ENCODE measurements at regions not wholly inside any gene's neighbourhood (a gene's known extent, or its start where the extent isn't known, plus 50 kb on each side); places are given as distances from the start of the nearest gene placed in this dataset.

GRCh38 chrX:76915836-76916235 lies 488.3 kb downstream of the MAGEE1 start:
- intact Hi-C loops (cut with DNase I): no loop called here
- H3K36me3 ChIP-seq: no peaks in the 10 kb centered on the region
- WGBS: 63% methylated on average over 4 of the region's 4 CpGs

GRCh38 chrX:76918033-76918432 lies 490.5 kb downstream of the MAGEE1 start:
- intact Hi-C loops (cut with DNase I): no loop called here
- Histone ChIP-seq H3K4me1 (no peaks in the 10 kb centered on the region), H3K27me3 (no peaks in the 10 kb centered on the region), H3K27ac (replicated peaks in 1 of 4) (no peak overlapping the region), H3K36me3 (no peaks in the 10 kb centered on the region), H3K4me3 (no peak overlapping the region), H3K9me3 (no peaks in the 10 kb centered on the region)
- TF ChIP-seq POLR2A (IDR thresholded peaks at IDR 0.05; ENCODE audit: low read depth) (no peak), CTCF (IDR thresholded peaks at IDR 0.05) (no peak), EP300 (IDR thresholded peaks at IDR 0.05) (no peak), POLR2AphosphoS5 (IDR thresholded peaks at IDR 0.05) (no peak)
- 94% methylated on average over 1 of the region's 1 CpG for WGBS
- no peak for DNase-seq (ENCODE audit: extremely low spot score)

More at GRCh38 chrX:76915836-76916235, 488.3 kb downstream of the MAGEE1 start:
- Histone ChIP-seq H3K9me3 (peaks cover 0 to 4% (median 0%) of the 10 kb centered on the region in 4 donors), H3K4me1 (no peaks in the 10 kb centered on the region), H3K27ac (replicated peaks in 1 of 4) (no peak overlapping the region), H3K27me3 (no peaks in the 10 kb centered on the region), H3K4me3 (no peak overlapping the region)
- TF ChIP-seq POLR2A (IDR thresholded peaks at IDR 0.05; ENCODE audit: low read depth) (no peak), POLR2AphosphoS5 (IDR thresholded peaks at IDR 0.05) (no peak), CTCF (IDR thresholded peaks at IDR 0.05) (no peak), EP300 (IDR thresholded peaks at IDR 0.05) (no peak)
- no peak for DNase-seq (ENCODE audit: extremely low spot score)

GRCh38 chrX:76919761-76920160 lies 492.3 kb downstream of the MAGEE1 start:
- H3K27me3 ChIP-seq: no peaks in the 10 kb centered on the region
- WGBS: 43% methylated on average over 2 of the region's 2 CpGs
- no peaks in the 10 kb centered on the region for H3K36me3 ChIP-seq
- H3K4me3 ChIP-seq: no peak overlapping the region
- no peak for DNase-seq (ENCODE audit: extremely low spot score)
- H3K27ac ChIP-seq (replicated peaks in 1 of 4): no peak overlapping the region
- no peaks in the 10 kb centered on the region for H3K9me3 ChIP-seq
- intact Hi-C loops (cut with DNase I): no loop called here
- TF ChIP-seq EP300 (IDR thresholded peaks at IDR 0.05): no peak
- TF ChIP-seq POLR2AphosphoS5 (IDR thresholded peaks at IDR 0.05): no peak
- no peak for TF ChIP-seq CTCF (IDR thresholded peaks at IDR 0.05)
- no peak for TF ChIP-seq POLR2A (IDR thresholded peaks at IDR 0.05; ENCODE audit: low read depth)
- no peaks in the 10 kb centered on the region for H3K4me1 ChIP-seq

- Histone ChIP-seq H3K36me3 (no peaks in the 10 kb centered on the region), H3K27me3 (no peaks in the 10 kb centered on the region), H3K27ac (replicated peaks in 1 of 4) (no peak overlapping the region), H3K4me1 (no peaks in the 10 kb centered on the region), H3K9me3 (no peaks in the 10 kb centered on the region), H3K4me3 (no peak overlapping the region)
- TF ChIP-seq EP300 (IDR thresholded peaks at IDR 0.05) (no peak), CTCF (IDR thresholded peaks at IDR 0.05) (no peak), POLR2AphosphoS5 (IDR thresholded peaks at IDR 0.05) (no peak), POLR2A (IDR thresholded peaks at IDR 0.05; ENCODE audit: low read depth) (no peak)
- intact Hi-C loops (cut with DNase I): no loop called here
- WGBS: 20% methylated on average over 1 of the region's 1 CpG
- no peak for DNase-seq (ENCODE audit: extremely low spot score)
Measured at GRCh38 chrX:76920607-76921006, 493.1 kb downstream of the MAGEE1 start.

GRCh38 chrX:76921176-76921575 lies 493.7 kb downstream of the MAGEE1 start:
- DNase-seq (ENCODE audit: extremely low spot score): no peak

More at GRCh38 chrX:76921176-76921575, 493.7 kb downstream of the MAGEE1 start:
- no peaks in the 10 kb centered on the region for H3K27me3 ChIP-seq
- intact Hi-C loops (cut with DNase I): no loop called here
- no peak overlapping the region for H3K4me3 ChIP-seq
- no peaks in the 10 kb centered on the region for H3K9me3 ChIP-seq
- no peaks in the 10 kb centered on the region for H3K36me3 ChIP-seq
- H3K27ac ChIP-seq (replicated peaks in 1 of 4): no peak overlapping the region
- no peak for TF ChIP-seq EP300 (IDR thresholded peaks at IDR 0.05)
- no peak for TF ChIP-seq CTCF (IDR thresholded peaks at IDR 0.05)
- no peak for TF ChIP-seq POLR2A (IDR thresholded peaks at IDR 0.05; ENCODE audit: low read depth)
- no peak for TF ChIP-seq POLR2AphosphoS5 (IDR thresholded peaks at IDR 0.05)
- no peaks in the 10 kb centered on the region for H3K4me1 ChIP-seq
